Dedifferentiated amniotic fluid mesenchymal stem cell (primary cell): ENCODE measurements at regions not wholly inside any gene's neighbourhood (a gene's known extent, or its start where the extent isn't known, plus 50 kb on each side); places are given as distances from the start of the nearest gene placed in this dataset.

ENCODE experiments used
- DNase-seq: peaks from one replicate; pipeline ENCODE4 v3.0.0-alpha.2; 2016; ENCODE audit errors: extremely low spot score

- DNase-seq = no peak
These were observed 887.7 kb upstream of the MAN1A1 start for GRCh38 chr6:120237221-120237620.

- DNase-seq = no peak
These were observed 880.4 kb upstream of the MAN1A1 start for GRCh38 chr6:120230008-120230407.

- no peak for DNase-seq
These were observed 878.7 kb upstream of the MAN1A1 start for GRCh38 chr6:120228297-120228696.

- no peak for DNase-seq
These were observed 869.8 kb upstream of the MAN1A1 start for GRCh38 chr6:120219339-120219738.

- no peak for DNase-seq
These were observed 864.5 kb upstream of the MAN1A1 start for GRCh38 chr6:120214088-120214499.

GRCh38 chr6:120211955-120212792 is 862.6 kb upstream of the MAN1A1 start:
- no peak for DNase-seq

- no peak for DNase-seq
These were observed 853.3 kb upstream of the MAN1A1 start for GRCh38 chr6:120202878-120203277.

GRCh38 chr6:120200853-120201252 is 851.3 kb upstream of the MAN1A1 start:
- DNase-seq = no peak

GRCh38 chr6:120198033-120198432 is 848.5 kb upstream of the MAN1A1 start:
- no peak for DNase-seq

GRCh38 chr6:120186080-120186479 is 836.5 kb upstream of the MAN1A1 start:
- DNase-seq = no peak

GRCh38 chr6:120173250-120173649 is 823.7 kb upstream of the MAN1A1 start:
- no peak for DNase-seq

- DNase-seq = no peak
These were observed 815.0 kb upstream of the MAN1A1 start for GRCh38 chr6:120164531-120164930.

- no peak for DNase-seq
These were observed 808.3 kb upstream of the MAN1A1 start for GRCh38 chr6:120157873-120158272.

GRCh38 chr6:120147071-120147871 is 797.7 kb upstream of the MAN1A1 start:
- DNase-seq = no peak

- DNase-seq = no peak
These were observed 792.0 kb upstream of the MAN1A1 start for GRCh38 chr6:120141601-120142000.

GRCh38 chr6:120137492-120137891 is 787.9 kb upstream of the MAN1A1 start:
- no peak for DNase-seq

- DNase-seq = no peak
These were observed 779.7 kb upstream of the MAN1A1 start for GRCh38 chr6:120129228-120129627.

- no peak for DNase-seq
These were observed 772.8 kb upstream of the MAN1A1 start for GRCh38 chr6:120122401-120122800.

- no peak for DNase-seq
These were observed 766.8 kb upstream of the MAN1A1 start for GRCh38 chr6:120116343-120116742.

- no peak for DNase-seq
These were observed 763.4 kb upstream of the MAN1A1 start for GRCh38 chr6:120112980-120113379.

GRCh38 chr6:120111001-120111400 is 761.4 kb upstream of the MAN1A1 start:
- no peak for DNase-seq

- DNase-seq = no peak
These were observed 758.7 kb upstream of the MAN1A1 start for GRCh38 chr6:120108061-120108795.
